Testis (tissue), 2 donors: ENCODE measurements at regions not wholly inside any gene's neighbourhood (a gene's known extent, or its start where the extent isn't known, plus 50 kb on each side); places are given as distances from the start of the nearest gene placed in this dataset.

Experiments used
- POLR2A ChIP-seq: fragments of 450-650 bp; IDR thresholded peaks from one replicate; pipeline ENCODE4 v1.6.1; 2017; ENCODE audit warnings: antibody characterized with exemption, mild to moderate bottlenecking, moderate library complexity
- TF ChIP-seq, protein P1 (sequence below), 3 experiments: fragments of 450-650 bp in 2 of 3; fragments of 200-600 bp in 1 of 3; sonication (generic) in 1 of 3; IDR thresholded peaks; one replicate each; pipeline ENCODE4 v1.5.1; 2016 to 2019; ENCODE audit warnings: antibody characterized with exemption in 3 of 3, mild to moderate bottlenecking in 2 of 3, moderate library complexity in 1 of 3

- TF ChIP-seq, protein P1, sequence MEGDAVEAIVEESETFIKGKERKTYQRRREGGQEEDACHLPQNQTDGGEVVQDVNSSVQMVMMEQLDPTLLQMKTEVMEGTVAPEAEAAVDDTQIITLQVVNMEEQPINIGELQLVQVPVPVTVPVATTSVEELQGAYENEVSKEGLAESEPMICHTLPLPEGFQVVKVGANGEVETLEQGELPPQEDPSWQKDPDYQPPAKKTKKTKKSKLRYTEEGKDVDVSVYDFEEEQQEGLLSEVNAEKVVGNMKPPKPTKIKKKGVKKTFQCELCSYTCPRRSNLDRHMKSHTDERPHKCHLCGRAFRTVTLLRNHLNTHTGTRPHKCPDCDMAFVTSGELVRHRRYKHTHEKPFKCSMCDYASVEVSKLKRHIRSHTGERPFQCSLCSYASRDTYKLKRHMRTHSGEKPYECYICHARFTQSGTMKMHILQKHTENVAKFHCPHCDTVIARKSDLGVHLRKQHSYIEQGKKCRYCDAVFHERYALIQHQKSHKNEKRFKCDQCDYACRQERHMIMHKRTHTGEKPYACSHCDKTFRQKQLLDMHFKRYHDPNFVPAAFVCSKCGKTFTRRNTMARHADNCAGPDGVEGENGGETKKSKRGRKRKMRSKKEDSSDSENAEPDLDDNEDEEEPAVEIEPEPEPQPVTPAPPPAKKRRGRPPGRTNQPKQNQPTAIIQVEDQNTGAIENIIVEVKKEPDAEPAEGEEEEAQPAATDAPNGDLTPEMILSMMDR (IDR thresholded peaks at IDR 0.05), result no peak
- no peak for TF ChIP-seq POLR2A
Measured at GRCh38 chr11:23164022-23164421, 303.7 kb upstream of the CCDC179 start.
